Loucy (cell line): ENCODE measurements at regions not wholly inside any gene's neighbourhood (a gene's known extent, or its start where the extent isn't known, plus 50 kb on each side); places are given as distances from the start of the nearest gene placed in this dataset.

Source experiments
- EZH2phosphoT487 ChIP-seq: fragments of 200-600 bp; IDR thresholded peaks from 2 replicates; pipeline ENCODE4 v1.6.1; 2018; ENCODE audit warnings: antibody characterized with exemption, mild to moderate bottlenecking, moderate library complexity, borderline replicate concordance
- TF ChIP-seq, protein P1 (sequence below): fragments of 200-600 bp; sonication (generic); conservative IDR thresholded peaks from 2 replicates; pipeline ENCODE4 v1.5.1; 2014; ENCODE audit warnings: mild to moderate bottlenecking, antibody characterized with exemption, low read length

DNA sequence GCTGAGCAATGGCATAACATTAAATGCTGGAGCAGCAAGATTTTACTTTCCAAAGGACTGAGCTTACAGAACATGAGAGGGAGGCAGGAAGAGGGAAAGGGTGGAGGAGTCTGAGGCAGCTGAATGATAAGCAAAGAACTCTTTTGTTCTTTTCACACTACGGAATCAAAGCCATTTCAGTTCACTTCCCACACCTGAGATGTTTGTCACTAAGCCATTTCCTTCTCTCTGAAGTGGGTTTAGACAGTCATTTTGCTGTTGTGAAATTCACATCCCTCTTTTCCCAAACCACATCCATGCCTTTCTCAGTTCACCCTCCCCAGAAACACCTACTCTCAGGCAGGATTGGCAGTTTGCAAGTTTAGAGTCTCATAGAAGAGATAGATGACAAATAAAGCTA lies 267.9 kb downstream of the ADGRG6 start:
- TF ChIP-seq, protein P1, sequence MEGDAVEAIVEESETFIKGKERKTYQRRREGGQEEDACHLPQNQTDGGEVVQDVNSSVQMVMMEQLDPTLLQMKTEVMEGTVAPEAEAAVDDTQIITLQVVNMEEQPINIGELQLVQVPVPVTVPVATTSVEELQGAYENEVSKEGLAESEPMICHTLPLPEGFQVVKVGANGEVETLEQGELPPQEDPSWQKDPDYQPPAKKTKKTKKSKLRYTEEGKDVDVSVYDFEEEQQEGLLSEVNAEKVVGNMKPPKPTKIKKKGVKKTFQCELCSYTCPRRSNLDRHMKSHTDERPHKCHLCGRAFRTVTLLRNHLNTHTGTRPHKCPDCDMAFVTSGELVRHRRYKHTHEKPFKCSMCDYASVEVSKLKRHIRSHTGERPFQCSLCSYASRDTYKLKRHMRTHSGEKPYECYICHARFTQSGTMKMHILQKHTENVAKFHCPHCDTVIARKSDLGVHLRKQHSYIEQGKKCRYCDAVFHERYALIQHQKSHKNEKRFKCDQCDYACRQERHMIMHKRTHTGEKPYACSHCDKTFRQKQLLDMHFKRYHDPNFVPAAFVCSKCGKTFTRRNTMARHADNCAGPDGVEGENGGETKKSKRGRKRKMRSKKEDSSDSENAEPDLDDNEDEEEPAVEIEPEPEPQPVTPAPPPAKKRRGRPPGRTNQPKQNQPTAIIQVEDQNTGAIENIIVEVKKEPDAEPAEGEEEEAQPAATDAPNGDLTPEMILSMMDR, result no peak
- TF ChIP-seq EZH2phosphoT487, result no peak
